HepG2 (cell line): ENCODE measurements at regions not wholly inside any gene's neighbourhood (a gene's known extent, or its start where the extent isn't known, plus 50 kb on each side); places are given as distances from the start of the nearest gene placed in this dataset.

ENCODE experiments used
- GZF1 ChIP-seq: sonication (generic); formaldehyde crosslinking; IDR thresholded peaks from 2 replicates; pipeline ENCODE4 v1.5.1; 2020; ENCODE audit warnings: mild to moderate bottlenecking, missing genetic modification reagents
- HOXA9 ChIP-seq: sonication (generic); formaldehyde crosslinking; IDR thresholded peaks from 2 replicates; pipeline ENCODE4 v1.8.1; 2022; ENCODE audit warnings: missing genetic modification reagents, mild to moderate bottlenecking, moderate library complexity, borderline replicate concordance
- MEIS1 ChIP-seq: sonication (generic); formaldehyde crosslinking; IDR thresholded peaks from 2 replicates; pipeline ENCODE4 v1.9.0; 2021; ENCODE audit warnings: mild to moderate bottlenecking, missing genetic modification reagents, moderate library complexity, borderline replicate concordance
- TF ChIP-seq, protein P1 (sequence below): IDR thresholded peaks from 2 replicates; pipeline ENCODE4 v1.6.1; 2012; ENCODE audit warnings: inconsistent platforms

DNA sequence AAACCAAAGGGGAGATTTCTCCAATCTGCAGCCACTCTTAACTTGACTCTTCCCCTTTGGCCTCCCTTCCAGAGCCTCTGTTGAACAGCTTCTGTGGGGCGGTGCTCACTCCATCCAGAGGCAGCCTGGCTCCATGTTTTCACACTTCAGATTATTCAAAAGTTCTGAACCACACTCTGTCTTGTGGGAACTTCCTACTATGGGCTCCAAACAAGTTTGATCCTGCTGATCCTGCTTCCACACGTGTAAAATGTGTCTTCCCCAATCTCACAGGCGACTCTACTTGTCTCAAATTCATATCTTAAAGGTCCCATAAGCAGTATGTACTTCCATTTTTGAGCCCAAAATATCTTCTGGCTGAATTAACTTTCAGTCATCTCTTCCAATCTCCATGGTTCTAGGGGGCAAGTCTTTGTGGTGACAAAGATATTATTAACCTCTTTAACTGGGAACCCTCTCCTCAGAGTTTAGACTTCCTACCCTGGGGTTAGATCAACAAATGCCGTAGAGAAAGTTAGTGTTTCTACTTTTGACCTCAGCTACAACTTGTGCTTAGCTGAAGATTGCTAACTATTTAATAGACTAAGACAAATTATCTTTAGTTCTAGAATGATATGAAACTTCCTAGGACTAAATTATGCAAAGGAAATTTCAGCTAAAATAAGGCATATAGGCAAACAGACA is 176.3 kb upstream of the BCL6 start:
- TF ChIP-seq, protein P1, sequence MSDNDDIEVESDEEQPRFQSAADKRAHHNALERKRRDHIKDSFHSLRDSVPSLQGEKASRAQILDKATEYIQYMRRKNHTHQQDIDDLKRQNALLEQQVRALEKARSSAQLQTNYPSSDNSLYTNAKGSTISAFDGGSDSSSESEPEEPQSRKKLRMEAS, result no peak
- TF ChIP-seq MEIS1 (CRISPR knock-in tag) (no peak), HOXA9 (no peak), GZF1 (CRISPR knock-in tag) (no peak)
